ENCODE measurements at regions not wholly inside any gene's neighbourhood (a gene's known extent, or its start where the extent isn't known, plus 50 kb on each side); places are given as distances from the start of the nearest gene placed in this dataset.

DNA sequence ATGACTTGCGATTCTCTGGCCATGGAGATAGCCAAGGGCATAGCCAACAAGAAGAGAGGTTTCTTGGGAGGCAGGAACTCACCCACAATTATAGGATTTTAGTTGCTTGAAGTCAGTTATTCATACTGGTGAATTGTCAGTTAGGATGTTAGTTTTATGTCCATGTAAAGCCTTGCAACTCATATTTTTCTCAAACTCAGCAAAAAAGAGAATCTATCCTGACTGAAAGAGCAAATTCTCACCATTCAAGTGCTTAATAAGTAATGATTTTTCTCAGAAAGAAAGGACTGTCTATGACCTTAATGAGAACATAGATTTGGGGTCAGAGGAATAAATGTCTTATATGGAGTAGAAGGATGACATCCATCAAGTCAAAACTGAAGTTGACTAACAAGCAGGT is 934.5 kb downstream of the STPG2 start (continued):
- TF ChIP-seq, protein P1, sequence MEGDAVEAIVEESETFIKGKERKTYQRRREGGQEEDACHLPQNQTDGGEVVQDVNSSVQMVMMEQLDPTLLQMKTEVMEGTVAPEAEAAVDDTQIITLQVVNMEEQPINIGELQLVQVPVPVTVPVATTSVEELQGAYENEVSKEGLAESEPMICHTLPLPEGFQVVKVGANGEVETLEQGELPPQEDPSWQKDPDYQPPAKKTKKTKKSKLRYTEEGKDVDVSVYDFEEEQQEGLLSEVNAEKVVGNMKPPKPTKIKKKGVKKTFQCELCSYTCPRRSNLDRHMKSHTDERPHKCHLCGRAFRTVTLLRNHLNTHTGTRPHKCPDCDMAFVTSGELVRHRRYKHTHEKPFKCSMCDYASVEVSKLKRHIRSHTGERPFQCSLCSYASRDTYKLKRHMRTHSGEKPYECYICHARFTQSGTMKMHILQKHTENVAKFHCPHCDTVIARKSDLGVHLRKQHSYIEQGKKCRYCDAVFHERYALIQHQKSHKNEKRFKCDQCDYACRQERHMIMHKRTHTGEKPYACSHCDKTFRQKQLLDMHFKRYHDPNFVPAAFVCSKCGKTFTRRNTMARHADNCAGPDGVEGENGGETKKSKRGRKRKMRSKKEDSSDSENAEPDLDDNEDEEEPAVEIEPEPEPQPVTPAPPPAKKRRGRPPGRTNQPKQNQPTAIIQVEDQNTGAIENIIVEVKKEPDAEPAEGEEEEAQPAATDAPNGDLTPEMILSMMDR (conservative IDR thresholded peaks at IDR 0.05; ENCODE audit: low read depth in 2 of 2): no peak

DNA sequence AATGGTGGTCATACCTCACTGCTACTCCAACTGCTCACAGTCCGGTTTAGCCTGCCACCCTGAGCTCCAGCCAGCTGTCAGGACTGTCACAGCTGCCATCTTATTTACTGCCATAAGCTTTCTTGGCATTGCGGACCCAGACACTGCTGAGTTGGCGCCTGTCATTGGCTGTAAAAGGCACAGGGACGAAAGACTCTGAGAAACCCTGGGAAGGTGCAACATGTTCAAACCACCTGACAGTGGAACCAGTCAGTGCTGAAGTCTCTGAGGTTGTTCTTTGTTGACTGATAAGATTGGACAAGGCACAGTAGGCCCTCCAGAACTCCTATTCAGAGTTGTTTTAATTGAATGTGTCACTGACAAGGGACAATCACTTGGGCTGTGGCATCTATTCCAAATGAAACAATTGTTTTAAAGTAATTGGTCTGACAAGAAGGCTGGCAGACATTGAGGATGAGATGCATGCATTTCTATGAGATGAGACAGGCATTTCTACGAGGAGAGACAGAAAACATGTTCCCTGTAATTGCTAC is 927.8 kb downstream of the STPG2 start:
- H3K36me3 ChIP-seq (ENCODE audit: insufficient read depth): no peaks in the 10 kb centered on the region
- Mint-ChIP-seq H3K4me1 (no peaks in the 10 kb centered on the region), H3K27me3 (ENCODE audit: insufficient read depth, low read depth, poor library complexity) (no peaks in the 10 kb centered on the region), H3K27ac (no peak overlapping the region), H3K4me3 (no peak overlapping the region), H3K36me3 (ENCODE audit: low read depth) (no peaks in the 10 kb centered on the region), H3K9me3 (no peaks in the 10 kb centered on the region)
- DNase-seq (ENCODE audit: low spot score): no peak
- H4K20me1 ChIP-seq (replicated peaks; ENCODE audit: insufficient read depth): no peaks in the 10 kb centered on the region; the same call in 1 of the 2 replicates
- H3K27me3 ChIP-seq (ENCODE audit: insufficient read depth): no peaks in the 10 kb centered on the region
- H3K4me3 ChIP-seq: no peak overlapping the region
- no peak overlapping the region for H3K27ac ChIP-seq (ENCODE audit: low read depth)
- no peak overlapping the region for H3K4me2 ChIP-seq
- no peak for ATAC-seq
- no peaks in the 10 kb centered on the region for H3F3A ChIP-seq (replicated peaks; ENCODE audit: low read depth)
- no peaks in the 10 kb centered on the region for H3K79me2 ChIP-seq (replicated peaks; ENCODE audit: insufficient read depth)
- no peak overlapping the region for H2AFZ ChIP-seq
- no peaks in the 10 kb centered on the region for H3K4me1 ChIP-seq (ENCODE audit: insufficient read depth)
- 0 out of 2 replicates have a peak, but pooled peaks cover 6% of the 10 kb centered on the region for H3K9me2 ChIP-seq (ENCODE audit: insufficient read depth)
- TF ChIP-seq CREB1 (CRISPR knock-in tag; IDR thresholded peaks at IDR 0.05; ENCODE audit: low read depth) (no peak), ZNF331 (CRISPR knock-in tag; IDR thresholded peaks at IDR 0.05; ENCODE audit: low read depth) (no peak), ZNF114 (CRISPR knock-in tag; IDR thresholded peaks at IDR 0.05) (no peak), POLR2AphosphoS5 (IDR thresholded peaks at IDR 0.05; ENCODE audit: low read depth) (no peak), STAT1 (IDR thresholded peaks at IDR 0.05; ENCODE audit: unreplicated experiment) (no peak), JUNB (IDR thresholded peaks at IDR 0.05; ENCODE audit: unreplicated experiment) (no peak), EZH2 (IDR thresholded peaks at IDR 0.05; ENCODE audit: low read depth, unreplicated experiment) (no peak), EZH2phosphoT487 (IDR thresholded peaks at IDR 0.05; ENCODE audit: unreplicated experiment) (no peak)
- TF ChIP-seq, protein P1 (conservative IDR thresholded peaks at IDR 0.05; ENCODE audit: low read depth in 2 of 2): no peak
- TF ChIP-seq, protein P2, sequence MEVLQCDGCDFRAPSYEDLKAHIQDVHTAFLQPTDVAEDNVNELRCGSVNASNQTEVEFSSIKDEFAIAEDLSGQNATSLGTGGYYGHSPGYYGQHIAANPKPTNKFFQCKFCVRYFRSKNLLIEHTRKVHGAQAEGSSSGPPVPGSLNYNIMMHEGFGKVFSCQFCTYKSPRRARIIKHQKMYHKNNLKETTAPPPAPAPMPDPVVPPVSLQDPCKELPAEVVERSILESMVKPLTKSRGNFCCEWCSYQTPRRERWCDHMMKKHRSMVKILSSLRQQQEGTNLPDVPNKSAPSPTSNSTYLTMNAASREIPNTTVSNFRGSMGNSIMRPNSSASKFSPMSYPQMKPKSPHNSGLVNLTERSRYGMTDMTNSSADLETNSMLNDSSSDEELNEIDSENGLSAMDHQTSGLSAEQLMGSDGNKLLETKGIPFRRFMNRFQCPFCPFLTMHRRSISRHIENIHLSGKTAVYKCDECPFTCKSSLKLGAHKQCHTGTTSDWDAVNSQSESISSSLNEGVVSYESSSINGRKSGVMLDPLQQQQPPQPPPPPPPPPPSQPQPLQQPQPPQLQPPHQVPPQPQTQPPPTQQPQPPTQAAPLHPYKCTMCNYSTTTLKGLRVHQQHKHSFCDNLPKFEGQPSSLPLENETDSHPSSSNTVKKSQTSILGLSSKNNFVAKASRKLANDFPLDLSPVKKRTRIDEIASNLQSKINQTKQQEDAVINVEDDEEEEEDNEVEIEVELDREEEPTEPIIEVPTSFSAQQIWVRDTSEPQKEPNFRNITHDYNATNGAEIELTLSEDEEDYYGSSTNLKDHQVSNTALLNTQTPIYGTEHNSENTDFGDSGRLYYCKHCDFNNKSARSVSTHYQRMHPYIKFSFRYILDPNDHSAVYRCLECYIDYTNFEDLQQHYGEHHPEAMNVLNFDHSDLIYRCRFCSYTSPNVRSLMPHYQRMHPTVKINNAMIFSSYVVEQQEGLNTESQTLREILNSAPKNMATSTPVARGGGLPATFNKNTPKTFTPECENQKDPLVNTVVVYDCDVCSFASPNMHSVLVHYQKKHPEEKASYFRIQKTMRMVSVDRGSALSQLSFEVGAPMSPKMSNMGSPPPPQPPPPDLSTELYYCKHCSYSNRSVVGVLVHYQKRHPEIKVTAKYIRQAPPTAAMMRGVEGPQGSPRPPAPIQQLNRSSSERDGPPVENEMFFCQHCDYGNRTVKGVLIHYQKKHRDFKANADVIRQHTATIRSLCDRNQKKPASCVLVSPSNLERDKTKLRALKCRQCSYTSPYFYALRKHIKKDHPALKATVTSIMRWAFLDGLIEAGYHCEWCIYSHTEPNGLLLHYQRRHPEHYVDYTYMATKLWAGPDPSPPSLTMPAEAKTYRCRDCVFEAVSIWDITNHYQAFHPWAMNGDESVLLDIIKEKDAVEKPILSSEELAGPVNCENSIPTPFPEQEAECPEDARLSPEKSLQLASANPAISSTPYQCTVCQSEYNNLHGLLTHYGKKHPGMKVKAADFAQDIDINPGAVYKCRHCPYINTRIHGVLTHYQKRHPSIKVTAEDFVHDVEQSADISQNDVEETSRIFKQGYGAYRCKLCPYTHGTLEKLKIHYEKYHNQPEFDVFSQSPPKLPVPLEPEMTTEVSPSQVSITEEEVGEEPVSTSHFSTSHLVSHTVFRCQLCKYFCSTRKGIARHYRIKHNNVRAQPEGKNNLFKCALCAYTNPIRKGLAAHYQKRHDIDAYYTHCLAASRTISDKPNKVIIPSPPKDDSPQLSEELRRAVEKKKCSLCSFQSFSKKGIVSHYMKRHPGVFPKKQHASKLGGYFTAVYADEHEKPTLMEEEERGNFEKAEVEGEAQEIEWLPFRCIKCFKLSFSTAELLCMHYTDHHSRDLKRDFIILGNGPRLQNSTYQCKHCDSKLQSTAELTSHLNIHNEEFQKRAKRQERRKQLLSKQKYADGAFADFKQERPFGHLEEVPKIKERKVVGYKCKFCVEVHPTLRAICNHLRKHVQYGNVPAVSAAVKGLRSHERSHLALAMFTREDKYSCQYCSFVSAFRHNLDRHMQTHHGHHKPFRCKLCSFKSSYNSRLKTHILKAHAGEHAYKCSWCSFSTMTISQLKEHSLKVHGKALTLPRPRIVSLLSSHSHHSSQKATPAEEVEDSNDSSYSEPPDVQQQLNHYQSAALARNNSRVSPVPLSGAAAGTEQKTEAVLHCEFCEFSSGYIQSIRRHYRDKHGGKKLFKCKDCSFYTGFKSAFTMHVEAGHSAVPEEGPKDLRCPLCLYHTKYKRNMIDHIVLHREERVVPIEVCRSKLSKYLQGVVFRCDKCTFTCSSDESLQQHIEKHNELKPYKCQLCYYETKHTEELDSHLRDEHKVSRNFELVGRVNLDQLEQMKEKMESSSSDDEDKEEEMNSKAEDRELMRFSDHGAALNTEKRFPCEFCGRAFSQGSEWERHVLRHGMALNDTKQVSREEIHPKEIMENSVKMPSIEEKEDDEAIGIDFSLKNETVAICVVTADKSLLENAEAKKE (CRISPR knock-in tag; IDR thresholded peaks at IDR 0.05): no peak
- TF ChIP-seq, protein P3, sequence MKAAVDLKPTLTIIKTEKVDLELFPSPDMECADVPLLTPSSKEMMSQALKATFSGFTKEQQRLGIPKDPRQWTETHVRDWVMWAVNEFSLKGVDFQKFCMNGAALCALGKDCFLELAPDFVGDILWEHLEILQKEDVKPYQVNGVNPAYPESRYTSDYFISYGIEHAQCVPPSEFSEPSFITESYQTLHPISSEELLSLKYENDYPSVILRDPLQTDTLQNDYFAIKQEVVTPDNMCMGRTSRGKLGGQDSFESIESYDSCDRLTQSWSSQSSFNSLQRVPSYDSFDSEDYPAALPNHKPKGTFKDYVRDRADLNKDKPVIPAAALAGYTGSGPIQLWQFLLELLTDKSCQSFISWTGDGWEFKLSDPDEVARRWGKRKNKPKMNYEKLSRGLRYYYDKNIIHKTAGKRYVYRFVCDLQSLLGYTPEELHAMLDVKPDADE (IDR thresholded peaks at IDR 0.05): no peak

Data from GM23338 (cell line).